ENCODE measurements at regions not wholly inside any gene's neighbourhood (a gene's known extent, or its start where the extent isn't known, plus 50 kb on each side); places are given as distances from the start of the nearest gene placed in this dataset.
"Not testable (repeated sequence)": the region's sequence is repeated elsewhere in the genome, so short reads cannot be mapped to it uniquely, and the experiment has no call there.

DNA sequence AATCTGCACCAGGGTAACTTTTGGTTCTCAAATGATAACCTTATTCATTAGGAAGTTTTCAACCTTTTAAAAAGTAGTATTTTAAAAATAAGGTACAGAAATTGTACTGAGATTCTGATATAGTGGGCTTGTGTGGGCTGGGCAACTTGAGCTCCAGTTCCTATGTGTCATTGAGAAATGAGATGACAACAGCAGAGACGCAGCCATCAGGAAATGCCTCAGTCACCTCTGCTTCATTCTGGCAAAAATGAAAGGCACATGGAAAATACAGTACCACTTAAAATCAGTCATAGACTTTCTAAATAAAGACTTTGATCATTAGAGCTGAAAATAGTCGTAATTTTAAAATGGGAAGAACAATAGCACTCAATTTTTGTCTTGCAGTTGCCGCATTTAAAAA, 480.2 kb downstream of the PLK2 start:
- H3K4me1 Mint-ChIP-seq (ENCODE audit: low read depth, unreplicated experiment) = no peaks in the 10 kb centered on the region
- no TSS peak for BruUV-seq (replicated peaks)
- no peaks in the 10 kb centered on the region for H3K27me3 Mint-ChIP-seq (ENCODE audit: unreplicated experiment)
- no peaks in the 10 kb centered on the region for H3K36me3 Mint-ChIP-seq (ENCODE audit: insufficient read depth, unreplicated experiment)
- H3K9me3 Mint-ChIP-seq (ENCODE audit: low read depth, unreplicated experiment) = no peaks in the 10 kb centered on the region
- intact Hi-C loops (cut with micrococcal nuclease; ENCODE audit: unreplicated experiment) = no loop called here
- no peak overlapping the region for H3K4me3 Mint-ChIP-seq (ENCODE audit: low read depth, unreplicated experiment)
- TF ChIP-seq, protein P1, sequence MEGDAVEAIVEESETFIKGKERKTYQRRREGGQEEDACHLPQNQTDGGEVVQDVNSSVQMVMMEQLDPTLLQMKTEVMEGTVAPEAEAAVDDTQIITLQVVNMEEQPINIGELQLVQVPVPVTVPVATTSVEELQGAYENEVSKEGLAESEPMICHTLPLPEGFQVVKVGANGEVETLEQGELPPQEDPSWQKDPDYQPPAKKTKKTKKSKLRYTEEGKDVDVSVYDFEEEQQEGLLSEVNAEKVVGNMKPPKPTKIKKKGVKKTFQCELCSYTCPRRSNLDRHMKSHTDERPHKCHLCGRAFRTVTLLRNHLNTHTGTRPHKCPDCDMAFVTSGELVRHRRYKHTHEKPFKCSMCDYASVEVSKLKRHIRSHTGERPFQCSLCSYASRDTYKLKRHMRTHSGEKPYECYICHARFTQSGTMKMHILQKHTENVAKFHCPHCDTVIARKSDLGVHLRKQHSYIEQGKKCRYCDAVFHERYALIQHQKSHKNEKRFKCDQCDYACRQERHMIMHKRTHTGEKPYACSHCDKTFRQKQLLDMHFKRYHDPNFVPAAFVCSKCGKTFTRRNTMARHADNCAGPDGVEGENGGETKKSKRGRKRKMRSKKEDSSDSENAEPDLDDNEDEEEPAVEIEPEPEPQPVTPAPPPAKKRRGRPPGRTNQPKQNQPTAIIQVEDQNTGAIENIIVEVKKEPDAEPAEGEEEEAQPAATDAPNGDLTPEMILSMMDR (IDR thresholded peaks at IDR 0.05; ENCODE audit: unreplicated experiment) = no peak
- no peak overlapping the region for H3K27ac Mint-ChIP-seq (ENCODE audit: unreplicated experiment)
- CTCF ChIA-PET = no interaction called here
- no peak for DNase-seq

DNA sequence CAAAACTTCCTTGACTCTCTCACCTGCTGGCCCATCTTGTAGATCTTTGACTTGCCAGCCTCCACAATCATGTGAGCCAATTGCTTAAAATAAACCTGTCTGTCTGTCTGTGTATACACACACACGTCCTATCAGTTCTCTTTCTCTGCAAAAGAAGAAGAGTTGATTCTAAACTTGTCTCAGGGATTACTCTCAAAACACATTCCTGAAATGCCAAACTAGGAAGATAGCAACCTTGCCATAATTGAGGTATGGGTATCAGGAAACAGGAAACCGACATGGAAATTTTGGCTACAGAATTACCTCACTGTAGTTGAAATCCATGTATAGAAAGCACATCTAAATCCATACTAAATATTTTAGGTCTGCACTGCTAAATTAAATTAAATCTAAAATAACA, 483.4 kb downstream of the PLK2 start:
- BruUV-seq (replicated peaks) = no TSS peak
- DNase-seq = no peak
- no peaks in the 10 kb centered on the region for H3K27me3 Mint-ChIP-seq (ENCODE audit: unreplicated experiment)

DNA sequence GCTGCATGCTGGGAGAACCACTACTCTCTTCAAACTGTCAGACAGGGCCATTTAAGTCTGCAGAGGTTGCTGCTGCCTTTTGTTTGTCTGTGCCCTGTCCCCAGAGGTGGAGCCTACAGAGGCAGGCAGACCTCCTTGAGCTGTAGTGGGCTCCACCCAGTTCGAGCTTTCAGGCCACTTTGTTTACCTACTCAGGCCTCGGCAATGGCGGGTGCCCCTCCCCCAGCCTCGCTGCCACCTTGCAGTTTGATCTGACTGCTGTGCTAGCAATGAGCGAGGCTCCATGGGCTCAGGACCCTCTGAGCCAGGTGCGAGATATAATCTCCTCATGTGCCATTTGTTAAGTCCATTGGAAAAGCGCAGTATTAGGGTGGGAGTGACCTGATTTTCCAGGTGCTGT, 487.8 kb downstream of the PLK2 start:
- CTCF ChIA-PET; BruUV-seq (replicated peaks); H3K4me1 Mint-ChIP-seq (ENCODE audit: low read depth, unreplicated experiment); H3K27me3 Mint-ChIP-seq (ENCODE audit: unreplicated experiment); H3K36me3 Mint-ChIP-seq (ENCODE audit: insufficient read depth, unreplicated experiment); H3K4me3 Mint-ChIP-seq (ENCODE audit: low read depth, unreplicated experiment); DNase-seq; intact Hi-C loops (cut with micrococcal nuclease; ENCODE audit: unreplicated experiment); H3K9me3 Mint-ChIP-seq (ENCODE audit: low read depth, unreplicated experiment); H3K27ac Mint-ChIP-seq (ENCODE audit: unreplicated experiment): not testable (repeated sequence)

More for the DNA sequence above, 483.4 kb downstream of the PLK2 start:
- intact Hi-C loops (cut with micrococcal nuclease; ENCODE audit: unreplicated experiment) = no loop called here
- no peak overlapping the region for H3K27ac Mint-ChIP-seq (ENCODE audit: unreplicated experiment)
- TF ChIP-seq, protein P1 (IDR thresholded peaks at IDR 0.05; ENCODE audit: unreplicated experiment) = no peak
- H3K36me3 Mint-ChIP-seq (ENCODE audit: insufficient read depth, unreplicated experiment) = no peaks in the 10 kb centered on the region
- H3K9me3 Mint-ChIP-seq (ENCODE audit: low read depth, unreplicated experiment) = peaks cover under 1% of the 10 kb centered on the region
- H3K4me3 Mint-ChIP-seq (ENCODE audit: low read depth, unreplicated experiment) = no peak overlapping the region
- no peaks in the 10 kb centered on the region for H3K4me1 Mint-ChIP-seq (ENCODE audit: low read depth, unreplicated experiment)
- CTCF ChIA-PET = no interaction called here

DNA sequence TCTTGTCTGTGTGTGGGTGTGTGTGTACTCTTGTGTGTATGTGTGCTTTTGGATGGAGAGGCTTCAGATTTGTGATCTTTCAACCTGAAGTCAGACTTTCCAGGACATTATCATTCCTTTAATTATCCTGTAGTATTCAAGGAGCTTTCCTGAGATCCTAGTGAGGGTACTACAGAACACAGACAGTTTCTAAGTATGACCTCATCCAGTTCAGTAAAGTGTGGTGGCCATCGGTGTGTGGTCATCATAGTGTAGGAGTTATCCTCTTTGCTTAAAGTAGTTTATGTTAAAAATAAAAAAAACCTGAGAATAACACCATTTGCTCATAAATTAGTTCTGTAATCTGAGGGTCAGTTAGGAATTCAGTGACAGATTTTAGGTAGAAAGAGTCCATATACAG, 478.0 kb upstream of the ACTBL2 start:
- no peaks in the 10 kb centered on the region for H3K27me3 Mint-ChIP-seq (ENCODE audit: unreplicated experiment)
- CTCF ChIA-PET = no interaction called here
- no peaks in the 10 kb centered on the region for H3K9me3 Mint-ChIP-seq (ENCODE audit: low read depth, unreplicated experiment)
- TF ChIP-seq, protein P1 (IDR thresholded peaks at IDR 0.05; ENCODE audit: unreplicated experiment) = no peak
- intact Hi-C loops (cut with micrococcal nuclease; ENCODE audit: unreplicated experiment) = no loop called here
- H3K4me3 Mint-ChIP-seq (ENCODE audit: low read depth, unreplicated experiment) = no peak overlapping the region
- no peak overlapping the region for H3K27ac Mint-ChIP-seq (ENCODE audit: unreplicated experiment)
- DNase-seq = no peak
- peaks cover 3% of the 10 kb centered on the region for H3K4me1 Mint-ChIP-seq (ENCODE audit: low read depth, unreplicated experiment)
- BruUV-seq (replicated peaks) = no TSS peak
- H3K36me3 Mint-ChIP-seq (ENCODE audit: insufficient read depth, unreplicated experiment) = no peaks in the 10 kb centered on the region

DNA sequence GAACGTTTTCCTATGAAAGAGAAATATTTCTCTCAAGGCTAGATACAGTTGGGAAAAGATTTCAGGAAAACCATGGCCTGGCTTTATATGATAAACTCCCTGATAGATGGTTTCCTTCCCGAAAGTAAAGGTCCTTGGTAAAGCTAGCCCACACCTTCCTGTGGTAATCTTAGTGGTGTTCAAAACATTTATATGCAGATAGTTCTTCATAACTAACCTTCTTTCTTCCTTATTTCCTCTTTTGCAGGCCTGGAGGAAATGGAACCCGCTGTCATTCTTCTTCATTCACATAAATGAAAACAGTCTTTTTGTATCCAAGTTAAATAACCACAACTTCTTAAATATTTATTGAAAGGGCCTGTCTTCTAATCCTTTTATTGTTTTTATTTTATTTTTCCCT, 474.0 kb upstream of the ACTBL2 start:
- intact Hi-C loops (cut with micrococcal nuclease; ENCODE audit: unreplicated experiment) = no loop called here
- Mint-ChIP-seq H3K36me3 (ENCODE audit: insufficient read depth, unreplicated experiment) (no peaks in the 10 kb centered on the region), H3K27me3 (ENCODE audit: unreplicated experiment) (no peaks in the 10 kb centered on the region), H3K9me3 (ENCODE audit: low read depth, unreplicated experiment) (no peaks in the 10 kb centered on the region), H3K4me3 (ENCODE audit: low read depth, unreplicated experiment) (no peak overlapping the region), H3K4me1 (ENCODE audit: low read depth, unreplicated experiment) (peaks cover 8% of the 10 kb centered on the region), H3K27ac (ENCODE audit: unreplicated experiment) (no peak overlapping the region)
- CTCF ChIA-PET = no interaction called here
- TF ChIP-seq, protein P1 (IDR thresholded peaks at IDR 0.05; ENCODE audit: unreplicated experiment) = no peak
- no TSS peak for BruUV-seq (replicated peaks)
- DNase-seq = no peak
